ENCODE measurements at regions not wholly inside any gene's neighbourhood (a gene's known extent, or its start where the extent isn't known, plus 50 kb on each side); places are given as distances from the start of the nearest gene placed in this dataset.

DNA sequence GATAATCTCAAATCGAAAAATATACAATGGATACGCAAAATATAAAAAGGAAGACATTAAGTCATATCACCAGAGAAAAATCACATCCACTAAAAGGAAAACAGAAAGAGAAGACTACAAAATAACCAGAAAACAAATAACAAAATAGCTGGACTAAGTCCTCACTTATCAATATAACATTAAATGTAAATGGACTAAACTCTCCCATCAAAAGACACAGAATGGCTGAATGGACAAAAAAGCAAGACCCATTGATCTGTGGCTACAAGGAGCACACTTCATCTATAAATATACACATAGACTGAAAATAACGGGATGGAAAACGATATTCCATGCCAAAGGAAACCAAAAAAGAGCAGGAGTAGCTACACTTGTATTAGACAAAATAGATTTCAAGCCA lies 161.0 kb upstream of the PRKD1 start:
- no peak overlapping the region for H3K27ac ChIP-seq
- TF ChIP-seq ZFX (IDR thresholded peaks at IDR 0.05; ENCODE audit: borderline replicate concordance), result no peak
- TF ChIP-seq, protein P1, sequence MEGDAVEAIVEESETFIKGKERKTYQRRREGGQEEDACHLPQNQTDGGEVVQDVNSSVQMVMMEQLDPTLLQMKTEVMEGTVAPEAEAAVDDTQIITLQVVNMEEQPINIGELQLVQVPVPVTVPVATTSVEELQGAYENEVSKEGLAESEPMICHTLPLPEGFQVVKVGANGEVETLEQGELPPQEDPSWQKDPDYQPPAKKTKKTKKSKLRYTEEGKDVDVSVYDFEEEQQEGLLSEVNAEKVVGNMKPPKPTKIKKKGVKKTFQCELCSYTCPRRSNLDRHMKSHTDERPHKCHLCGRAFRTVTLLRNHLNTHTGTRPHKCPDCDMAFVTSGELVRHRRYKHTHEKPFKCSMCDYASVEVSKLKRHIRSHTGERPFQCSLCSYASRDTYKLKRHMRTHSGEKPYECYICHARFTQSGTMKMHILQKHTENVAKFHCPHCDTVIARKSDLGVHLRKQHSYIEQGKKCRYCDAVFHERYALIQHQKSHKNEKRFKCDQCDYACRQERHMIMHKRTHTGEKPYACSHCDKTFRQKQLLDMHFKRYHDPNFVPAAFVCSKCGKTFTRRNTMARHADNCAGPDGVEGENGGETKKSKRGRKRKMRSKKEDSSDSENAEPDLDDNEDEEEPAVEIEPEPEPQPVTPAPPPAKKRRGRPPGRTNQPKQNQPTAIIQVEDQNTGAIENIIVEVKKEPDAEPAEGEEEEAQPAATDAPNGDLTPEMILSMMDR (IDR thresholded peaks at IDR 0.05), result no peak

DNA sequence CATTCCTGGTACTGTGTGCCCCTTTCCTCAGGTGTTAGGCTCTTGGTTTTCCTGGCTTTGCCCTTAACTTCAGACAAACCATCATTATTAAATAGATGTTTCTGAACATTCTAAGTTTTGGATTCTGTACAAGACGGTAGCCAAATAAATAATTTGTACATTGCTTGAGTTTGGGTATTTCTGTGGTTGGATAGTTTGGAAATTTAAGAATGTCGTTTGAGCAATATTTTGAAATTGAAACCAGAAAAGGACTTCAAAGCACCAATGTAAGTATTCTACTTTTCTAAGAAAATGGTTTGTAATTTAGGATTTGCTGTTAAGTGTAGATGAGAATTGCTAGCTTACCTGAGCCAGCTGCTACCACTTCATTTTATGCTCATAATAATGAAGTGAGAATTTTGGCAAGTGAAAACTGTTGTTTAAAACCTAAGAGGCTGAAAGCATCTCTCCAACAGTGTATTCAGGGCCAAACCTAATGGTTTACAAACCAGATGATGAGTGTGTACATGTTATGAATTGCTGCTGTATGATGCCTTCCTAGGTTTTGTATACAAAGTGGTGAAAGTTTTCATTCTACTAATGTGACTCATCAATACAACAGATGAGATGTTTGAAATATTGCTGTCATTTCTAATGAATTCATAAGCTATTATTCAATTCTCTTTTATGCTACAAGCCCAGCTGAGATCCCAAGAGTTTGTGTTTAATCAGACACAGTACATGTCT lies 181.5 kb upstream of the PRKD1 start:
- H3K27ac ChIP-seq, result no peak overlapping the region
- TF ChIP-seq, protein P1 (IDR thresholded peaks at IDR 0.05), result no peak
- no peak for TF ChIP-seq ZFX (IDR thresholded peaks at IDR 0.05; ENCODE audit: borderline replicate concordance)

DNA sequence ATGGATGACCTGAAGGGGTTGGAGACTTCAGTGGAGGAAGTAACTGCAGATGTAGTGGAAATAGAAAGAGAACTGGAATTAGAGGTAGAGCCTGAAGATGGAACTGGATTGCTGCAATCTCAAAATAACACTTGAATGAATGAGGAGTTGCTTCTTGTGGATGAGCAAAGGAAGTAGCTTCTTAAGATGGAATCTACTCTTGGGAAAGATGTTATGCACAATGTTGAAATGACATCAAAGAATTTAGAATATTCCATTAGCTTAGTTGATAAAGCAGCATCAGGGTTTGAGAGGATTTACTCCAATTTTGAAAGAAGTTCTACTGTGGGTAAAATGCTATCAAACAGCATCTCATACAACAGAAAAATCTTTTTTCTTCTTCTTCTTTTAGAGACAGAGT lies 186.4 kb upstream of the PRKD1 start:
- H3K27ac ChIP-seq, result no peak overlapping the region
- no peak for TF ChIP-seq ZFX (IDR thresholded peaks at IDR 0.05; ENCODE audit: borderline replicate concordance)
- TF ChIP-seq, protein P1 (IDR thresholded peaks at IDR 0.05), result no peak

DNA sequence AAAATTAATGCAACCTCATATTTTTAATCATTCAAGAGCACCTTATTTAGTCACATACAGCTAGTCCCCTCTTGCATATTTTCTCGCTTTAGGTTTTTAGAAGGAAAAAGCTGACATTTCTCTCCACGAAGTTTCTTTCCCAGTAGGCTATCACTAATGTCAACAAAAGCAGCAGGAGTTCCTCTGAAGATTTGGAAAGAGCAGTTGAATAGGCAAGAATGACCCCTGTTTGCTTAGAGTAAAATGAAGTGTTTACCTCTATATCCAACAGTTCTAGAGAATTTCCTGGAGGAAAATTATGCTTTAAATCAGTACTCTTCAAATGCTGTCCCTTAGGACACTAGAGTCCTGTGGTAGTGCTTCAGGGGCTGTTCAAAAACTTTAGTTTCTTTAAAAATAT lies 188.1 kb upstream of the PRKD1 start:
- H3K27ac ChIP-seq, result no peak overlapping the region
- no peak for TF ChIP-seq ZFX (IDR thresholded peaks at IDR 0.05; ENCODE audit: borderline replicate concordance)
- TF ChIP-seq, protein P1 (IDR thresholded peaks at IDR 0.05), result no peak

DNA sequence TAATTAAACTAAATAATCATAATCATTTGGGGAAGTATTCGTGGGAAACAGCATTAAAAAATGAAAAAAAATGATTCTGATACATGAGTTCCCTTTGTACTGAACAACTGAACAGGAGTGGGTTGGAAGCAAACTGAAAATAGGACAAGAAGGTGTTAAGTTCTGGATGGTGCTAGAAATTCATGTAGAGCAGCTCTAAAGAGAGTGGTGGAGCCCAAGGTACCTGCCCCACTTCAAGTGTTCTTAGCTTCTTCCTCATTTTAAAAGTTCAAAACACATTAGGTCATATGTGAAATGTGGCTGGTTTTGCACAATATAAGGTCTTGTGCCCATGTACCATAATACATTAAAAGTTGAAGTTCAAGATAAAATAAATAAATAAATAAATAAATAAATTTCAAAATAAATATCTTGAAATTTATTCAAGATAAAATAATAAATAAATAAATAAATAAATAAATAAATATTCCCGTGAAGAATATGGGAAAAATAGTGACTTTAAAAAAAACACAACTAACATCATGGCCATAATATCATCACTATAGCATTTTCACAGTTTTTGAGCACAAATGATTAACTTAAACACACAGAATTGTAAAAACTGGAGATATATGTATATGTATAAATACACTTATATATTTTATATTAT lies 191.5 kb upstream of the PRKD1 start:
- no peak overlapping the region for H3K27ac ChIP-seq
- no peak for TF ChIP-seq ZFX (IDR thresholded peaks at IDR 0.05; ENCODE audit: borderline replicate concordance)
- TF ChIP-seq, protein P1 (IDR thresholded peaks at IDR 0.05), result no peak

DNA sequence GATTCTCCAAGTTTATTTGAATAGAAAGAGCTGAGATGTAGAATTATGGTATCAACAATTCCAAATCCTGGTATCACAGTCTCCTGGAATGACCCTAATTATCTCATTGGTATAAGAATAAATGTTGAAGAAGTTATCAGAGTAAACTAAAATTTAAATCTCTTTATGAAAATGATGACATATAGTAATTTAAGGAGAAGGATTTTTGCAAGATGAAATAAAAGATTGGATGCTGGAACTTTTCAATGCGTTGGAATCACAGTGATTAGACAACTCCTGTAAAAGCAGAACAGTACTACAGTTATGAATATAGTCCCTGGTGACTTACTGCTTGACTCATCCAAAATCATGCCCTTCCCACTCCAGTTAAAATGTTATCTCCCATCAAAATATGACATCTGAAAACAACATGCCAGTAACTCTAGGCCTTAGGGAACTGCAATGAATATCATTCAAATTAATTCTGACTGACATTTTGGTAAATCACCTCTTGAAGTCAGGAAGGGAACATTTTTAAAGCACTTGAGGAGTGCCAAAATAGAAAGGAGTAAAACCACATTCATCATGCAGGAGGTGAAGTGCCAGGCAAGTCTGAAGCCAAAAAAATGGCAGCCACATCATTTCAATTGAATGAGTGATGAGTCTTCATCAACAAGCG lies 197.8 kb upstream of the PRKD1 start:
- TF ChIP-seq, protein P1 (IDR thresholded peaks at IDR 0.05), result no peak
- TF ChIP-seq ZFX (IDR thresholded peaks at IDR 0.05; ENCODE audit: borderline replicate concordance), result no peak
- no peak overlapping the region for H3K27ac ChIP-seq

DNA sequence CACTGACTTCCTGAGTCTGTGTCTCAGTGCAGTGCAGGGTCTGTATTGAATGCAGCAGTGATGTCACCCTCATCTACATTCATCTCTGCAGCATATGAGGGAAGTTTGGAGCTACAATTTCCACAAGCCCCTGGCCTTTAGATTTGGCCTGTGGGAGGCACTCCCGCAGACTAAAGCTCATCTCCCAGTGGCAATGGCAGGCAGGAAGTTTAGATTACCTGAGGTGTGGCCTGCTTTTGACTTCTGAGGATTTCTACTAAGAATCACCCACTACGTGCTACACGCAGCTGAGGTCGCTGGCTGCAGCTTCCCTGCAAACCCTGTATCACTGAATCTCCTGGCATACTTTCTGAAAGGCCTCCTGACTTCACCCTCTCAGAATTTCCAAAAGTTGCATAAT lies 202.2 kb upstream of the PRKD1 start:
- H3K27ac ChIP-seq, result no peak overlapping the region
- TF ChIP-seq, protein P1 (IDR thresholded peaks at IDR 0.05), result no peak
